ENCODE measurements at regions not wholly inside any gene's neighbourhood (a gene's known extent, or its start where the extent isn't known, plus 50 kb on each side); places are given as distances from the start of the nearest gene placed in this dataset.

GRCh38 chr9:16174915-16175314 lies 622.1 kb downstream of the CCDC171 start:
- TF ChIP-seq BHLHE40 (IDR thresholded peaks at IDR 0.05; ENCODE audit: borderline replicate concordance) (no peak), ELF4 (IDR thresholded peaks at IDR 0.05) (no peak), LEF1 (IDR thresholded peaks at IDR 0.05; ENCODE audit: borderline replicate concordance) (no peak), SUZ12 (IDR thresholded peaks at IDR 0.05) (no peak), FOXM1 (IDR thresholded peaks at IDR 0.05; ENCODE audit: borderline replicate concordance) (no peak), SP1 (IDR thresholded peaks at IDR 0.05) (no peak), PKNOX1 (IDR thresholded peaks at IDR 0.05) (no peak), ARNT (IDR thresholded peaks at IDR 0.05) (no peak), TARDBP (IDR thresholded peaks at IDR 0.05) (no peak), ZNF384 (IDR thresholded peaks at IDR 0.05) (no peak)
